Naive thymus-derived CD4-positive, alpha-beta T cell (primary cell): ENCODE measurements at regions not wholly inside any gene's neighbourhood (a gene's known extent, or its start where the extent isn't known, plus 50 kb on each side); places are given as distances from the start of the nearest gene placed in this dataset.

Experiments used
- ATAC-seq: fragments of 150-1000 bp; cut with Tn5 transposase; 2 replicates; pipeline ENCODE4 v1.10.0; 2021; ENCODE audit warnings: mild to moderate bottlenecking, moderate library complexity
- CTCF ChIA-PET: fragments of 350-600 bp; sonication (Branson Sonifier 250); formaldehyde crosslinking; loops from one replicate; lab custom pipeline; 2021; ENCODE audit warnings: antibody characterized with exemption; lab: Charles Lee
- POLR2A ChIA-PET: fragments of 350-600 bp; sonication (Branson Sonifier 250); formaldehyde crosslinking; loops from one replicate; lab custom pipeline; 2021; ENCODE audit warnings: antibody characterized with exemption, inconsistent platforms; lab: Charles Lee
- DNase-seq, 9 donors: peaks; one replicate each; pipeline versions ENCODE4 v3.0.0 to v3.0.0-alpha.2; 2020 to 2022; ENCODE audit warnings: mixed read lengths in 1 of 9
- H3K27ac ChIP-seq: one replicate; pipeline ENCODE4 v1.7.0; 2013; ENCODE audit warnings: mild to moderate bottlenecking, low read depth, low read length, moderate library complexity
- H3K27me3 ChIP-seq, 2 donors: one replicate each; pipeline ENCODE4 v1.7.0; 2013; ENCODE audit warnings: low read length in 2 of 2, mild to moderate bottlenecking in 2 of 2, moderate library complexity in 2 of 2; ENCODE audit not compliant: control insufficient read depth in 2 of 2, insufficient read depth in 2 of 2
- H3K36me3 ChIP-seq, 3 experiments: 1 replicate in 2 of 3; 2 replicates in 1 of 3; pipeline ENCODE4 v1.7.0; 2013; ENCODE audit warnings: low read length in 3 of 3, mild to moderate bottlenecking in 3 of 3, moderate library complexity in 1 of 3; ENCODE audit not compliant: insufficient read depth in 3 of 3, control insufficient read depth in 2 of 3
- H3K4me1 ChIP-seq, 2 donors: one replicate each; pipeline ENCODE4 v1.7.0; 2013; ENCODE audit warnings: low read length in 2 of 2, mild to moderate bottlenecking in 2 of 2, moderate library complexity in 1 of 2; ENCODE audit not compliant: control insufficient read depth in 2 of 2, insufficient read depth in 2 of 2
- H3K4me3 ChIP-seq: 2 replicates; pipeline ENCODE4 v1.7.0; 2013; ENCODE audit warnings: mild to moderate bottlenecking, low read length
- H3K9me3 ChIP-seq, 3 experiments: 1 replicate in 2 of 3; 2 replicates in 1 of 3; pipeline ENCODE4 v1.7.0; 2013; ENCODE audit warnings: low read length in 3 of 3; ENCODE audit not compliant: control insufficient read depth in 2 of 3
- H3K27ac Mint-ChIP-seq, 9 donors: one replicate each; pipeline ENCODE4 v1.8.0; 2020 to 2022; ENCODE audit warnings: mixed read lengths in 9 of 9, mild to moderate bottlenecking in 8 of 9, moderate library complexity in 5 of 9, inconsistent platforms in 2 of 9
- H3K27me3 Mint-ChIP-seq, 5 donors: one replicate each; pipeline ENCODE4 v1.8.0; 2021 to 2022; ENCODE audit warnings: mixed read lengths in 5 of 5, mild to moderate bottlenecking in 1 of 5
- H3K36me3 Mint-ChIP-seq, 5 donors: one replicate each; pipeline ENCODE4 v1.8.0; 2020 to 2022; ENCODE audit warnings: mixed read lengths in 5 of 5, mild to moderate bottlenecking in 3 of 5, inconsistent platforms in 1 of 5
- H3K4me1 Mint-ChIP-seq, 7 donors: one replicate each; pipeline ENCODE4 v1.8.0; 2020 to 2022; ENCODE audit warnings: mixed read lengths in 7 of 7, mild to moderate bottlenecking in 3 of 7, inconsistent platforms in 1 of 7
- H3K4me3 Mint-ChIP-seq, 10 donors: one replicate each; pipeline ENCODE4 v1.8.0; 2020 to 2022; ENCODE audit warnings: mild to moderate bottlenecking in 10 of 10, mixed read lengths in 10 of 10, moderate library complexity in 6 of 10, inconsistent platforms in 2 of 10
- H3K9me3 Mint-ChIP-seq, 11 donors: one replicate each; pipeline ENCODE4 v1.8.0; 2020 to 2022; ENCODE audit warnings: mixed read lengths in 11 of 11, mild to moderate bottlenecking in 4 of 11, inconsistent platforms in 1 of 11, moderate library complexity in 1 of 11
- intact Hi-C, 2 donors: fragments of 100-400 bp; cut with micrococcal nuclease; formaldehyde crosslinking; loops; one replicate each; pipeline ENCODE4 v1.15.1; 2023

- DNase-seq = no peak
- POLR2A ChIA-PET = no interaction called here
- H3K27me3 ChIP-seq = peaks cover 0 to 5% of the 10 kb centered on the region in 2 donors
- peaks cover 6 to 30% (median 15%) of the 10 kb centered on the region in 11 donors for H3K9me3 Mint-ChIP-seq
- ATAC-seq = no peak
- peaks cover 0 to 10% (median 0%) of the 10 kb centered on the region in 3 experiments for H3K9me3 ChIP-seq
- no peak overlapping the region for H3K4me3 Mint-ChIP-seq
- no peak overlapping the region for H3K4me3 ChIP-seq
- H3K4me1 ChIP-seq = no peaks in the 10 kb centered on the region
- intact Hi-C loops = no loop called here
- no peak overlapping the region for H3K27ac Mint-ChIP-seq
- CTCF ChIA-PET = no interaction called here
- H3K36me3 Mint-ChIP-seq = peaks cover 0 to 10% (median 6%) of the 10 kb centered on the region in 5 donors
- H3K36me3 ChIP-seq = no peaks in the 10 kb centered on the region
- H3K27ac ChIP-seq = no peak overlapping the region
- no peaks in the 10 kb centered on the region for H3K4me1 Mint-ChIP-seq
- H3K27me3 Mint-ChIP-seq = peaks cover 0 to 47% (median 12%) of the 10 kb centered on the region in 5 donors
These were observed 733.1 kb downstream of the MATN1 start for GRCh38 chr1:29990304-29990703.

DNA sequence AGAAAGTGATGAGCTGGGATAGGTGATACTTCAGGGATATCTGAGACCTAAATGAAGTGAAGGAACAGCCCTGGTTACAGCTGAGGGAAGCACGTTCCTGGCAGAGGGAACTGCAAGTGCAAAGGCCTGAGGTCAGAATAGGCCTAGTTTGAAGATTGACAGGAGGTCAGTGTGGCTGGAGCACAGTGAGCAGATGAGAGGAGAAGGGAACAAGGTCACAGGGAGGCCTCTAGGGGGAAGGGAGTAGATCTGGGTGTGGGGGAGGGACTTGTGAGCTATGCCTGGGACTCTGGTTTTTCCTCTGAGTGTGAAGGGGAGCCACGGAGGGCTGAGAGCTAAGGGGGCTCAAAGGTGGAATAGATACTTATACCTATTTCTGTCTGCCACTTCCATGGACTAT, 736.4 kb downstream of the MATN1 start:
- no peak overlapping the region for H3K27ac Mint-ChIP-seq
- Histone ChIP-seq H3K9me3 (no peaks in the 10 kb centered on the region), H3K4me3 (no peak overlapping the region), H3K36me3 (no peaks in the 10 kb centered on the region), H3K4me1 (no peaks in the 10 kb centered on the region), H3K27me3 (peaks cover 0 to 5% of the 10 kb centered on the region in 2 donors), H3K27ac (no peak overlapping the region)
- H3K36me3 Mint-ChIP-seq = peaks cover 0 to 4% (median 0%) of the 10 kb centered on the region in 5 donors
- CTCF ChIA-PET = no interaction called here
- no peaks in the 10 kb centered on the region for H3K4me1 Mint-ChIP-seq
- H3K9me3 Mint-ChIP-seq = peaks cover 0 to 6% (median 3%) of the 10 kb centered on the region in 11 donors
- no peak overlapping the region for H3K4me3 Mint-ChIP-seq
- DNase-seq (no peak), ATAC-seq (no peak)
- intact Hi-C loops = no loop called here
- peaks cover 0 to 59% (median 21%) of the 10 kb centered on the region in 5 donors for H3K27me3 Mint-ChIP-seq
- POLR2A ChIA-PET = no interaction called here

DNA sequence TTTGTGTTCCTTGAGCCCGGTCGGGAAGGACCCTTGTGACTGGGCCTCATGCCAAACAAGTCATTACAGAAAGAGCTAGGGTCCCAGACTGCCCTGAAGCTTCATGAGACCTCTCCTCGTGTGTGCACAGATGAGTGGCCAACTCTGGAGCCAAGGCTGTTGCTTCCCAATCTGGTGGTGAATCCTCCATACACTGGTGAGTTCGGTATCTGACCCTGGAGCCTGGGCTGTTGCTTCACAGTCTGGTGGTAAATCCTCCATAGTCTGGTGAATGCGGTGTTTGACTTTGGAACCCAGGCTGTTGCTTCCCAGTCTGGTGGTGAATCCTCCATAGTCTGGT, 737.8 kb downstream of the MATN1 start:
- peaks cover 0 to 5% of the 10 kb centered on the region in 2 donors for H3K27me3 ChIP-seq
- H3K36me3 ChIP-seq = no peaks in the 10 kb centered on the region
- H3K4me3 Mint-ChIP-seq = no peak overlapping the region
- H3K4me1 Mint-ChIP-seq = no peaks in the 10 kb centered on the region
- ChIA-PET CTCF (no interaction called here), POLR2A (no interaction called here)
- H3K4me1 ChIP-seq = no peaks in the 10 kb centered on the region
- no peak for DNase-seq
- peaks cover 0 to 16% (median 5%) of the 10 kb centered on the region in 11 donors for H3K9me3 Mint-ChIP-seq
- H3K27ac ChIP-seq = no peak overlapping the region
- no peaks in the 10 kb centered on the region for H3K9me3 ChIP-seq
- ATAC-seq = no peak
- H3K4me3 ChIP-seq = no peak overlapping the region
- peaks cover 0 to 60% (median 27%) of the 10 kb centered on the region in 5 donors for H3K27me3 Mint-ChIP-seq
- H3K36me3 Mint-ChIP-seq = peaks cover 0 to 7% (median 0%) of the 10 kb centered on the region in 5 donors
- intact Hi-C loops = no loop called here
- H3K27ac Mint-ChIP-seq = no peak overlapping the region

- H3K27ac ChIP-seq = no peak overlapping the region
- H3K4me3 ChIP-seq = no peak overlapping the region
- H3K27me3 ChIP-seq = peaks cover 0 to 3% of the 10 kb centered on the region in 2 donors
- Mint-ChIP-seq H3K27me3 (peaks cover 0 to 63% (median 33%) of the 10 kb centered on the region in 5 donors), H3K36me3 (peaks cover 0 to 7% (median 0%) of the 10 kb centered on the region in 5 donors), H3K27ac (no peak overlapping the region), H3K9me3 (peaks cover 0 to 18% (median 6%) of the 10 kb centered on the region in 11 donors), H3K4me3 (no peak overlapping the region), H3K4me1 (no peaks in the 10 kb centered on the region)
- POLR2A ChIA-PET = no interaction called here
- ATAC-seq (peak; percentile 63), DNase-seq (no peak)
- H3K4me1 ChIP-seq = no peaks in the 10 kb centered on the region
- intact Hi-C loops = no loop called here
- no peaks in the 10 kb centered on the region for H3K9me3 ChIP-seq
- H3K36me3 ChIP-seq = no peaks in the 10 kb centered on the region
- CTCF ChIA-PET = no interaction called here
These were observed 738.4 kb downstream of the MATN1 start for GRCh38 chr1:29984862-29985605.

DNA sequence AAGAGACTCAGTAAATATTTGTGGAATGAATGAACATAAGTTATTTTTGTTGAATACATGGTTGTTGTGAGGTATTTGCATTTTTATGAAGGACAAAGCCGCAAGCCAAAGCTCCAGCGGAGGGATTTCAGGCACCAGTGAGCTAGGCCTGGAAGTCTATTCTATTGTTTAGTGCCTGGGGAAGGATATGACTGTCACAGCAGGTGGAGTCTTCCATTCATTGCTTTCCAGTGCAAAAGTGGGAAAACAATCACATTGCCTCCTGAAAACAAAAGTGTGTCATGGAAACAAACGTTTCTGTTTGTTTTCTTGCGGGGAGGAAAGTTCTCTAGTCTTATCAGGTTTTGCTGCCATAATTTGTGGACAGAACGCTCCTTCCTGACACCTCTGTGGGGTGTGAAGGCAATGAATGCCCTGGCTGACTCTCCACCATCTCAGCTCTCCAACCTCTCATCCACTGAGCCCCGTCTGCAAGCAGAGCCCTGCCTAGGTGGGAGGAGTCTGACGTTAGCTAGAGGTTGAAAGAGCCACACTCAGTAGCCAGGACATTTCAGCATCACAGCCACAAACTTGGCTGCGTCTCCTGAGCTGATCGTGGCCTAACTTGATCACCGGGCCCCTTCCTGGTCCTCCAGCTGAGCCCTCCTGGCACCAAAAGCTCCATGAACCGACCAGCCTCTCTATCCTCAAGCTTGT, 739.1 kb downstream of the MATN1 start:
- H3K4me1 ChIP-seq = no peaks in the 10 kb centered on the region
- CTCF ChIA-PET = no interaction called here
- no peaks in the 10 kb centered on the region for H3K9me3 ChIP-seq
- DNase-seq (no peak), ATAC-seq (peak; percentile 18)
- Mint-ChIP-seq H3K27ac (no peak overlapping the region), H3K4me1 (no peaks in the 10 kb centered on the region), H3K9me3 (peaks cover 0 to 18% (median 6%) of the 10 kb centered on the region in 11 donors), H3K4me3 (no peak overlapping the region), H3K36me3 (peaks cover 0 to 7% (median 0%) of the 10 kb centered on the region in 5 donors), H3K27me3 (peaks cover 0 to 59% (median 29%) of the 10 kb centered on the region in 5 donors)
- no peaks in the 10 kb centered on the region for H3K27me3 ChIP-seq
- POLR2A ChIA-PET = no interaction called here
- H3K36me3 ChIP-seq = no peaks in the 10 kb centered on the region
- intact Hi-C loops = no loop called here
- H3K27ac ChIP-seq = no peak overlapping the region
- H3K4me3 ChIP-seq = no peak overlapping the region

- DNase-seq (no peak), ATAC-seq (no peak)
- H3K4me1 ChIP-seq = no peaks in the 10 kb centered on the region
- H3K9me3 ChIP-seq = no peaks in the 10 kb centered on the region
- H3K27ac ChIP-seq = no peak overlapping the region
- Mint-ChIP-seq H3K4me3 (no peak overlapping the region), H3K9me3 (peaks cover 0 to 18% (median 6%) of the 10 kb centered on the region in 11 donors), H3K27ac (no peak overlapping the region), H3K4me1 (no peaks in the 10 kb centered on the region), H3K27me3 (peaks cover 0 to 57% (median 30%) of the 10 kb centered on the region in 5 donors), H3K36me3 (peaks cover 0 to 7% (median 0%) of the 10 kb centered on the region in 5 donors)
- POLR2A ChIA-PET = no interaction called here
- H3K27me3 ChIP-seq = no peaks in the 10 kb centered on the region
- intact Hi-C loops = no loop called here
- no peaks in the 10 kb centered on the region for H3K36me3 ChIP-seq
- CTCF ChIA-PET = no interaction called here
- H3K4me3 ChIP-seq = no peak overlapping the region
These were observed 740.1 kb downstream of the MATN1 start for GRCh38 chr1:29983321-29983720.
